GM21360 (cell line): ENCODE measurements at regions not wholly inside any gene's neighbourhood (a gene's known extent, or its start where the extent isn't known, plus 50 kb on each side); places are given as distances from the start of the nearest gene placed in this dataset.

ENCODE experiments used
- ATAC-seq: cut with Tn5 transposase; IDR thresholded peaks from one replicate; pipeline ENCODE4 v1.9.1; 2021; ENCODE audit warnings: mild to moderate bottlenecking, moderate library complexity; ENCODE audit not compliant: unreplicated experiment

GRCh38 chr4:181951265-181951664 lies 291.9 kb upstream of the TENM3 start:
- no peak for ATAC-seq

DNA sequence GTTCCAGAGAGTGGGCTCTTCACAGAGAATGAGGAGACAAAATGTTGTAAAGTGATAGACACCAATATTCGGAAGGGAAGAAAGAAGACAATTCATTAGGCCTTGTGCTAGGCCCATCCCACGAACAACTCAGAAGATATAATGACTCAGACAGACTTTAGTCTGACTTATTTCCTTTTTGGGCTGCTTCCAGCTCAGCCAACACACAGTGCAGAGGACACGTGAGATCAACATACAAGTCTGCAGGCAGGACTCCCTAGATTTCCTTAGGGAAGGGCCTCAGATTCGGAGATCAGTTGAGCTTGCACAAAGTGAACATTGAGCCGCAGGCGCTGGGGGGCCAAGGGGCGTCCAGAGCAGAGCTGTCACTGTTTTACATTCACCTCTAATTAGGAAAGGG lies 290.7 kb upstream of the TENM3 start:
- ATAC-seq: no peak

DNA sequence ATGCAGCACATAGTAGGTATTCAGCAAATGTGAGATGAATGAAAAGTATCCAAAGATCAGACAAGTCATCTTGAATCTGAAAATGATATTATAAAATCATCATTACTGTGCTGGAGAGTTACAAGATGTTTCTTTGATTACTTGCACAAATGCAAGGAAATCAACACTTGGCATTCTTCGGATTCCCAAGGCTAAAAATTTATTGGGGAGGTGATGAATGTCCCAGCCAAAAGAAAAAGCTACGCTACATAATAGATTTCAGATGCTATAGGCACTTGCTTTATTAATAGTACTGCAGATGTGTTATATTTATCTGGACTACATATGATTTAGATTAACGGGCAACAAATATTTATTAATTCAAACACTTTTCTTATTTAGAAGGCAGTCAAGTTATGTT lies 286.7 kb upstream of the TENM3 start:
- ATAC-seq: no peak

- no peak for ATAC-seq
These were observed 286.1 kb upstream of the TENM3 start for GRCh38 chr4:181957088-181957487.

DNA sequence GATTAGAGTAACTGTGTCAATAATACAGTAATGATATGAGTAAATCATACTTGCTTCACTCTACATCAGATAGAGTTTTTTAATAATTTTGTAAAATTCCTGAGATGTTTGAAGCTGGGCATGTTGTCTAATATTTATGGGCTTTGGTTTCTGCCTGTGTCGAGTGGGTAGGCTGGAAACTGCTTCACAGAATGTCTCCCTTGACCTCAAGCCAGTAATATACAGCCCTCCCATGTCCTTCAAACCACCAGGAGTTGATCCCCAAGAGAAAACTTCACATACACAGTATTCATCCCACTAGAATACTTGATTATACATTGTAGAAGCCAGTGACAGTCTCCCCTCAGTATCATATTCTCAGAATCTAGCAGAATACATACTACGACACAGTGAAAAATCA lies 284.8 kb upstream of the TENM3 start:
- ATAC-seq: no peak

DNA sequence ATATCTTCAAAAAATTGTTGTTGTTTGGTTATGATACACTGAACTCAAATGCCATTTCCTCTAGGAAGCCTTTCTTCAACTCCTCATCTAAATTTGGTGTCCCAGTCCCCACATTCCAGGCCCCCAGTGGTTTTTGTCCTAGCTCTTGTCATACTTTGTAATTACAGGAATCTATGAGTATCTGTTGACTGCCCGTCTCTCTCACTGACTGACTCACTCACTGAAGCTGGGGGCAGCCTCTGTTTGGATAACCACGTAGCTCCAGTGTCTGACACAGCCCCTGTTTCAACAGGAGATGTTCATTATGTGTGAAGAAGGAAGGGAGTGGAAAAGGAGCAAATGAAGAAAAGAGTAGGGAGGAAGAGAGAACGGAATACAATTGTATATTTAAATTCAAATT lies 284.1 kb upstream of the TENM3 start:
- no peak for ATAC-seq

DNA sequence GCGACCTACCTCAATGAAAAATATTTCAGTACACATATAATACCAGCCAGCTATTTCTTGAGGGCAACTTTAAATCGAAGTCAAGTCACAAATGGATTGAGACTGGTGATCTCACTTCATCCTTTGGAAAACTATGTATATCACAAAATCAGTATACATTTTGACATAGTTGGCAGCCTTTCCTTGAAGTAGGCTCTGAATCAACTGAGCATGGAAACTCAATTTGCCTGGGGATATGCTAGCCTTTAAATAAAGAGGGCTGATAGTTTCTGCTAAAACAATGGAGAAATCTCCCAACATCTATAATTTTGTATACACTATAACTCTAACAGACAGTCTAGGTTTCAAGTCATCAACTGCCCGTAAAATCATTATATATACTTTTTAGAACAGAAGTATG lies 282.8 kb upstream of the TENM3 start:
- no peak for ATAC-seq

GRCh38 chr4:181962321-181962720 lies 280.9 kb upstream of the TENM3 start:
- ATAC-seq: no peak

DNA sequence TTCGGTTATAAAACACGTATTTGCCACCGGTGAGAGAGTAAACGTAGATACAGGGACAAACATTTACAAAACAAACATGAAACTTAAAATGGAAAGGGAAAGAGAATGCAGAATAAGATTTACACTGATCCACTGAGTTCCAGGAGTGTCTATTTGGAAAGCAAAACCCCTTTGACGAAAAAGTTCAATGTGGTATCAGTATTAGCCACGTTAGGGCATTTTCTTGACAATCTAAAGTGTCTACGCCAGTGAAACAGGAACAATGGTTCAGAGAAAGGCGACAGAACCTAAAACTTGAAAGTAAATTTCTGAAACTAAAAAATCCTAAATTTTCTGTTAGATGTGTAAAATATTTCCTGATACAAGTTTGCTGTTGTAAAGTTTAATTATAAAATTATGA lies 278.5 kb upstream of the TENM3 start:
- ATAC-seq: no peak

DNA sequence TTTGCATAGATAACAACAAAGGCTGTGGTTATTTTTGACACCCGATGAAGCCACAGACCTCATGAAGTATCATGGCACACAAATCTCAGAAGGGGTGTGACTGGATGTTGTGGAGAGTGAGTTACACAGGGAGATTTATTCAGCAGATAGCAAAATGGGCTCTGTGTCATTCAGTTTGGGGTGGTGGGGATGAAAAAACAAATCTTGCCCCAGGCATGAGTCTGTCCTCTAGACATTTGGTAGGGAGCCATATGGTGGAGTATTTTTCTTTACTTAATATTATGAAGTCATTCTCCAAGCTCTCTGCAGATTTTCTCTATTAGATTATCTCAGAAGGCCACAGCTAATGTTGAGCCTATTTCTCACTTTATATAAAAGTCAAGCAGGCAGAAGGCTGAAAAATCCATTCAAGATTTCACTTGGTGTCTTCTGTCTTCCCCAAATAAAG lies 277.1 kb upstream of the TENM3 start:
- no peak for ATAC-seq

DNA sequence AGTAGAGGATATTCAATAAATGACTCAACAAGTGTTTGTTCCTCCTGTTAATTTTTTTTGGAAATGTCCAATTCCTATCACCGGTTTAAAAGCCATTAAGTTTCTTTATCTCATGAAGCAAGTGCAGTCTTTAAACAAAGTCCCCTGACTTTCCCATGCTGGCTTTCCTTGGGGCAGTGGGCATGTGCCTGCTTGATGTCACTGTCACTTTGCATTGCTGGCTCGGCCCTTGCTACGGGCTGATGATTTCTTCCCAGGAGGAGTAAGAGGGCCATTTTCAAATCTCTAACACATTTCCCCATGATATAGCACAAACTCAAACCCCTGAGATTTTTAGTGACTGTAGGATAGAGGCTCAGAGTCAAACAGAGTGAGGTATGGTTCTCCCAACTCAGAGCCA lies 275.8 kb upstream of the TENM3 start:
- no peak for ATAC-seq

DNA sequence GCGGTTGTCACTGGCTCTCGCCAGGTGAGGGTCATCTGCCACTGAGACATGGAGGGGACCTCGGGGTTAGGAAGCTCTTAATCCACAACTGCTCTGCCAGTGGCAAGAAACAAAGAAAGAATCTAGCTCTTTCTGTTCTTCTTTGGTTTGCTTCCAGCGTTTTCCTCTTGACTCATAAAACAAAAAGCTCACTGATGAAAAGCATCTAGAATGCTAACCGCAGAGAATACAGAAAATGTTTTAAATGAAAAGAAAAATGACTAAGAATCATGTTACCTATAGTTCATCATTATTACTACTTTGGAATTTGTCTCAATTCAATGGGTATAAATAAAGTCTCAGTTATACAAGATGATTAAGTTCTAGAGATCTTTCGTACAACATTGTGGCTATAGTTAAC lies 274.8 kb upstream of the TENM3 start:
- no peak for ATAC-seq

DNA sequence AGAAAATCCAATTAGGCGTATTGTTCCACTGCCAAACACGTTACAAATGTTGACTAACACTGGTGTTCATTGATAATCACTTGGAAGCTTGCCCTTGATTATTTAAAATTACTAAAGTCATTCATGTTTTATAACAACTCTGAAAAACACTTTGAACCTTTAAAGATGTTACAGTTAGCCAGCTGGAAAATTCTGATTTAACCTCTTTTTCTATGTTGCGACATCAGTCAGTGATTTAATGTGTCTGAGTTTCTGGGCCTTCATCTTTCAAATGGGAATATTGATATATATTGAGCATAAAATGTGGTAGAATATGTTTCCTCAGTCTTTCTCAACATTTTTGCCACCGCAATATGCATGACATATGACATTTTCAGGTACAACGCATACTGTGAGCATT lies 274.1 kb upstream of the TENM3 start:
- ATAC-seq: no peak

DNA sequence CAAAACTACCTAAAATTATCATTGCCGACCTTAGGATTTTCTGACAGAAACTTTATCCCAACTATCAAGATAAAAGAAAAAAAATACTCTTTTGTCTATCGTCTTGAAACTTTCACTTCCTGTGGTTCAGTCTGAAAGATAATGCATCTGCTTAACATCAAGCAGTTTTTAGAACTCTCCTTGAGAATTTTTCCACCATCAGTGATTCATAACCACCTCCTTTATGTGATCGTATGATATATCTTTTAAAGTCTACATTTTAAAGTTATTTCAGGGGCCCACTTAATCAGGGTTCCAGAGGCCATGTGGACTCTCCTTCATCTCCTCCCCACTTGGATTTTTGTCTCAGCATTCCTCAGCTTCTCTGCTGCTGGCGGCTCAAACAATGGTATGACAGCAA lies 272.8 kb upstream of the TENM3 start:
- no peak for ATAC-seq

DNA sequence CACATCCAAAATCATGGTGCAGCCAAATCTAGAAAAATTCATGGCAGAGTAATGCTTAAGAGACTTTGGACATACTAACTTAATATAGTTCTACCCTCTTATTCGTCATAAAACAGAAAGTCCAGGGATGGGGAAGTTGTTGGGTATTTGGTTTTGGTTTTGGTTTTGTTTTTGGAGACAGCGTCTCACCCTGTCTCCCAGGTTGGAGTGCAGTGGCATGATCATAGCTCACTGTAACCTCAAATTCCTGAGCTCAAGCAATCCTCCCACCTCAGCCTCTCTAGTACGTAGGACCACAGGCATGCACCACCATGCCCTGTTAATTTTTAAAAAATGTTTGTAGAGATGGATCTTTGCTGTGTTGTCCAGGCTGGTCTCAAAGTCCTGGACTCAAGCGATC lies 271.8 kb upstream of the TENM3 start:
- ATAC-seq: peak; percentile 83

GRCh38 chr4:181971973-181972372 lies 271.2 kb upstream of the TENM3 start:
- ATAC-seq: no peak

DNA sequence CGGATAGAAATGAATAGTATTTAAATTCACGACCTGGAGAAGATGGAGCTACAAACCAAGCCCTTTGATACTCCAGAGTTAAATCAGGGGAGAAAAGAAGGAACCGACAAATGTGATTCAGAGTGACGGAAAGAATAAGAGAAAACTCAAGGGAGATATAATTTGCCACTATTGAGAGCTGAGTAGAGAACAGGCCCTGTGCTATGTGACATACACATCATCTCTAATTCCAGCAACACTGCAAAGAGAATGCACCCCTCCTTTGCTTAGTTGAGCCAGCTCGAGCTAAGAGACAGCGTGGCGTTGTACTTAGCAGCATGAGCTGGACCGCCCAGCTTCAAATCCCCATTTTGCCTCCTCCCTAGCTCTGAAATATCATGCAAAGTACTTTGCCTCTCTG lies 266.4 kb upstream of the TENM3 start:
- ATAC-seq: no peak

- no peak for ATAC-seq
These were observed 260.8 kb upstream of the TENM3 start for GRCh38 chr4:181982437-181982836.

DNA sequence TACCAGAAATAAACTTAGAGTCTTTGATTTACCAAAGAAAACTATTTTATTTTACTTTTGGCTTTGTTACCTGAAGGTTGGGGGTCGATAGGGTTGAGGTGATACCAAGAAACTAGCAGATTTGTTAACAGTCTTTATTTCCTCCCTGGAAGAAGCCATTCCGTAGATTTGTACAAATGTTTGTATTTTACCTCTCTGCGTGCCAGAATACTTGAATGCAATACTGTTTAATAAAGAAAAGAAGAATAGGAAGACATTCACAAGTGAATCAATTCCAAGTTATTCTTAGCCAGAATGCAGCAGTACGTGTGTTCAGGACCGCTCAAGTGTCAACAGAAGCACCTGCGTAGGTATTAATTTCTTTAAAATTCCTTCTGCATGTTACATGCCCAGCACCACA lies 260.3 kb upstream of the TENM3 start:
- no peak for ATAC-seq

GRCh38 chr4:181987392-181987791 lies 255.8 kb upstream of the TENM3 start:
- no peak for ATAC-seq

DNA sequence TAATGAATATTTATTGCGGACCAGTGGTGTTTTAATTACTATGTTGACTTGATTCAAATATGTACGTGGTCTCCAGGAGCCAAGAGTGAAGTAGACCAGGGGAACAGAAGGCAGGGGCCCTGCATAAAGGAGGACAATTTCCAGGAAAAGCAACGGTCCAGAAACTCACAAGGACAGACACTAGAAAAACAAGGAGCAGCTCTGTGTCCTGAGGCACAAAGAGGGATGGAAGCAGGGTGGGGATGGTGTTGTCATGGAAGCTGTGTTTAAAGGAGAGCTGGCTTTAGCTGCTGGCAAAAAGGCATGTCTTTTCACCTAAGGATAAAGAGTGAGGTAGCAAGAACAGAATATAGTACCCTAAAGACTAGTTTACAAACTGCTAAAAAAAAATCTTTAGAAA lies 254.1 kb upstream of the TENM3 start:
- no peak for ATAC-seq

DNA sequence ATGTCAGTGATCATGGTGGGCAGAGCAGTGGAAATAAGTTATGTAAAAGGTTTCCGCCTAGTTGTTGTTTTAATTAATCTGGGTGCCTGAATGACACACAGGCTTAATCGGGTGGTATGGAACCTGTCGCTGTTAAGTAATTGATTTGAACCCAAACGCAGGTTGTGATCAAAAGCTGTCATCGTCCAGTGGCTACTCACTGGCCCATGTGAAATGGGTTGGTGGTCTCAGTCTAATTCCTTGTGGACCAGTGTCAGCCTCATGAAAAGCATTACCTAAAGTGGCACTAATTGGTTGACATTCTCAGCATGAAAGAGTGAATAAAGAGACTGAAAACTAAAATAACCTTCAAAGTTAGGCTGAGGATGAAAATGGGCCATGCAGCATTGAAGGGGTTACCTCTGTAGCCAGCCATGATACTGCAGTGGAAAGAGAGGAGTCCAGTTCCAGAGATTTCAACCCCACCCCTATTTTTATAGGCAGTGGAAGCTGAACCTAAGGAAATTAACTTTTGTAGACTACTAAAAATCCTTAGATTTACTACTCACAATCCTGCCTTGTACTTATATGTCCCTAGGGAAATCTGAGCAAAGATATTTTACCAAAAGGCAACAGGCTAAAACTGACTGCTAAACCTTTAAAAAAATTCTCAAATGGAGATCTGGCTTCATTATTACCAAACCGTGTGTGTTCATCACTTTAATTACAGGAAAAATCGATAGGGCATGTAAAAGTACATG lies 251.7 kb upstream of the TENM3 start:
- no peak for ATAC-seq
